ENCODE measurements at regions not wholly inside any gene's neighbourhood (a gene's known extent, or its start where the extent isn't known, plus 50 kb on each side); places are given as distances from the start of the nearest gene placed in this dataset.
"Not testable (repeated sequence)": the region's sequence is repeated elsewhere in the genome, so short reads cannot be mapped to it uniquely, and the experiment has no call there.

DNA sequence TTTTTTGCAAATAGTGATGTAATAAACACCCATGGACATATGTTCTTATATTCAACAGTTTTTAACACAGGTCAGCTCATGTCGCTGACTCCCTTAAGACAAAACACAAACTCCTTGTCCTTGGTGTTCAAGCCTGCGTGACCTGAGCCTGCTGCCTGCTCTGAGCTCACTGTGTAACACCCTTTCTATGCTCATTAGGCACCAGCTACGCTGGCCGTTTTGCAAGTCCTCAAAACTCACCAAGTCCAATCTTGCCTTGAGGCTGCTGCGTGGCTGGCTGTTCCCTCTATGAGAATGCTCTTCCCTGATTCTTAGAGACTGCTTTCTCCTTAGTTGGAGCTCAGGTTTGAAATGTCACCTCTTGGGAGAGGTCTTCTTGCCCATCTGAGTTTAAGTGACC lies 100.5 kb upstream of the GLI2 start:
- no peak for DNase-seq (ENCODE audit: low read depth)
- H3K4me3 ChIP-seq (ENCODE audit: low read depth, low read length), result no peak overlapping the region
- TF ChIP-seq, protein P1, sequence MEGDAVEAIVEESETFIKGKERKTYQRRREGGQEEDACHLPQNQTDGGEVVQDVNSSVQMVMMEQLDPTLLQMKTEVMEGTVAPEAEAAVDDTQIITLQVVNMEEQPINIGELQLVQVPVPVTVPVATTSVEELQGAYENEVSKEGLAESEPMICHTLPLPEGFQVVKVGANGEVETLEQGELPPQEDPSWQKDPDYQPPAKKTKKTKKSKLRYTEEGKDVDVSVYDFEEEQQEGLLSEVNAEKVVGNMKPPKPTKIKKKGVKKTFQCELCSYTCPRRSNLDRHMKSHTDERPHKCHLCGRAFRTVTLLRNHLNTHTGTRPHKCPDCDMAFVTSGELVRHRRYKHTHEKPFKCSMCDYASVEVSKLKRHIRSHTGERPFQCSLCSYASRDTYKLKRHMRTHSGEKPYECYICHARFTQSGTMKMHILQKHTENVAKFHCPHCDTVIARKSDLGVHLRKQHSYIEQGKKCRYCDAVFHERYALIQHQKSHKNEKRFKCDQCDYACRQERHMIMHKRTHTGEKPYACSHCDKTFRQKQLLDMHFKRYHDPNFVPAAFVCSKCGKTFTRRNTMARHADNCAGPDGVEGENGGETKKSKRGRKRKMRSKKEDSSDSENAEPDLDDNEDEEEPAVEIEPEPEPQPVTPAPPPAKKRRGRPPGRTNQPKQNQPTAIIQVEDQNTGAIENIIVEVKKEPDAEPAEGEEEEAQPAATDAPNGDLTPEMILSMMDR (IDR thresholded peaks at IDR 0.05; ENCODE audit: low read depth, low read length, missing control alignments), result no peak

- no peak overlapping the region for H3K4me3 ChIP-seq (ENCODE audit: low read depth, low read length)
- DNase-seq (ENCODE audit: low read depth), result no peak
- TF ChIP-seq, protein P1 (IDR thresholded peaks at IDR 0.05; ENCODE audit: low read depth, low read length, missing control alignments), result no peak
Measured at GRCh38 chr2:120637847-120638246, 97.8 kb upstream of the GLI2 start.

DNA sequence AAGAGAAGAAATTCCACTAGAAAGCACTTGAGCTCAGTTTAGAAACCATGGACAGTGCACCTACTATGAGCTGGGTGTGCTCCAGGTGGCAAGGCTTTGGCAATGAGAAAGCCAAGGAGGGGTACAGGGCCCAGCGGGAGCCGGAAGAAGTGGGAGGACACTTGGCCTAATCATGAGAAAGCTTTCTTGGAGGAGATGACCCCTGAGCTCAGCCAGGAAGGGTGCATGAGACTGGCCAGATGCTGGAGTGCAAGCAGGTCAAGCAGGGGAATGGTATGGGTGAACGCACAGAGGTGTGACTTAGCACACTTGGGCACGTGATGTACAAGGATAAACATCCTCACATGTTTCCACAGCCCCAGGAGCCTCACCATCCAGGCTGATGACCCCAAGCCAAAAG lies 97.2 kb upstream of the GLI2 start:
- no peak for DNase-seq (ENCODE audit: low read depth)
- TF ChIP-seq, protein P1 (IDR thresholded peaks at IDR 0.05; ENCODE audit: low read depth, low read length, missing control alignments), result no peak

DNA sequence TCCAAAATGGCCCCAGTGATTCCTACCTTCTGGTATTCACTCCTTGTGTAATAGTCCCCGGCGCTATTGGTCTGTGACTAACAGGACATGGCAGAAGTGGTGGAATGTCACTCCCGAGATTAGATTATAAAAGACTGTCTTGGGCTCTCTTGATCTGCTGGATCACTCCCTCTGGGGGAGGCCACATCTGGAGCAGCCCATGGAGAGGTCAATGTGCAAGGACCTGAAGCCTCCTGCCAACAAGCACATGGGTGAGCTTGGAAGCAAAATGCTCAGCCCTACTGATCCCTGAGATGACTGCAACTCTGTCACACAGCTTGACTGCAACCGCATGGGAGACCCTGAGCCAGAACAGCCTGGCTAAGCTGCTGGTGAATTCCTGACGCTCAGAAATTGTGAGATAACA lies 94.3 kb upstream of the GLI2 start:
- TF ChIP-seq, protein P1 (IDR thresholded peaks at IDR 0.05; ENCODE audit: low read depth, low read length, missing control alignments), result no peak
- DNase-seq (ENCODE audit: low read depth), result no peak
- no peak overlapping the region for H3K4me3 ChIP-seq (ENCODE audit: low read depth, low read length)

More for the DNA sequence above, 97.2 kb upstream of the GLI2 start:
- no peak overlapping the region for H3K4me3 ChIP-seq (ENCODE audit: low read depth, low read length)

DNA sequence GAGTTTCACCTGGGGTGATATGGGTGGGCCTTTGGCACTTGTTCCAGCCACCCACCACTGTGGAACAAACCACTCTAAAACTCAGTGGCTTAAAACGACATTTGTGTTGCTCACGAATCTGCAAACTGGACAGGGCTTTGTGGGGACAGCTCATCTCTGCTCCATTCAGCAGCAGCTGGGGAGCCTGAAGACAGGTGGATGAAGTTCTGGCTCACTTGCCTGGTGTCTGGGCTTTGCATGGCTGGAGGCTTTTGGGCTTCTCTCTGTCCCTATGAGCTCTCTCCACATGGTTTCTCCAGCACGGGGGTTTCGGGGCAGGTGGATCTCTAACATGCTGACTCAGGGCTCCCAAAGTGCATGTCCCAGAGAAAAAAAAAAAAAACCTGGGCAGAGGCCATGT lies 93.0 kb upstream of the GLI2 start:
- H3K4me3 ChIP-seq (ENCODE audit: low read depth, low read length), result no peak overlapping the region
- TF ChIP-seq, protein P1 (IDR thresholded peaks at IDR 0.05; ENCODE audit: low read depth, low read length, missing control alignments), result no peak
- DNase-seq (ENCODE audit: low read depth), result no peak

DNA sequence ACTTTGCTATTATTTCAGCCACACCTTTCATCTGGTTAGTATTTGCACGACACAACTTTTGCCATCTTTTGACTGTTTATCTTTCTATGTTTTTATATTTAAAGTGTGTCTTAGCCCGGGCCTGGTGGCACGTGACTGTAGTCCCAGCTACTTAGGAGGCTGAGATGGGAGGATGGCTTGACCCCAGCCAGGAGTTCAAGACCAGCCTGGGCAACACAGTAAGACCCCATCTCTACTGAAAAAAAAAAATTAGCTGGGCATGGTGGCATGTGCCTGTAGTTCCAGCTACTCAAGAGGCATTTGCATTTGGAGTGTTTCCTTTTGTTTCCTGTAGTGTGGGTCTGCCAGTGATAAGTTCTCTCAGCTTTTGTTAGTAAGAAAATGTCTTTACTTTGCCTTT lies 88.7 kb upstream of the GLI2 start:
- no peak for DNase-seq (ENCODE audit: low read depth)
- H3K4me3 ChIP-seq (ENCODE audit: low read depth, low read length), result no peak overlapping the region
- TF ChIP-seq, protein P1 (IDR thresholded peaks at IDR 0.05; ENCODE audit: low read depth, low read length, missing control alignments), result no peak

GRCh38 chr2:120647487-120647886 lies 88.2 kb upstream of the GLI2 start:
- TF ChIP-seq, protein P1 (IDR thresholded peaks at IDR 0.05; ENCODE audit: low read depth, low read length, missing control alignments), result no peak
- no peak for DNase-seq (ENCODE audit: low read depth)
- no peak overlapping the region for H3K4me3 ChIP-seq (ENCODE audit: low read depth, low read length)

DNA sequence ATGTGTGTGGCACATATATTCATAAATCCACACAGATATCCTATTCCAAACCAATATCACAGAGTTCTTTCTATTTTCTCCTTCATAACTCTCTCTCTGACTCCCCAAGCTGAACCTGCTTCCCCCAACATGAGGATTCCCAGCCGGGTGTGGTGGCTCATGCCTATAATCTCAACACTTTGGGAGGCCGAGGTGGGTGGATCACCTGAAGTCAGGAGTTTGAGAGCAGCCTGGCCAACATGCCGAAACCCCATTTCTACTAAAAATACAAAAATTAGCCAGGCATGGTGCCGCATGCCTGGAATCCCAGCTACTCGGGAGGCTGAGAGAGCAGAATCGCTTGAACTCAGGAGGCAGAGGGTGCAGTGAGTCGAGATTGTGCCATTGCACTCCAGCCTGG lies 86.3 kb upstream of the GLI2 start:
- H3K4me3 ChIP-seq (ENCODE audit: low read depth, low read length); DNase-seq (ENCODE audit: low read depth): not testable (repeated sequence)

Measured in GM12864 (cell line).